GM12878 (cell line): ENCODE measurements at regions not wholly inside any gene's neighbourhood (a gene's known extent, or its start where the extent isn't known, plus 50 kb on each side); places are given as distances from the start of the nearest gene placed in this dataset.

ENCODE experiments used
- ATAC-seq: fragments of 200-7000 bp; cut with Tn5 transposase; 3 replicates; pipeline ENCODE4 v1.9.1; 2020; ENCODE audit warnings: mild to moderate bottlenecking, moderate library complexity
- BruUV-seq: library from RNA; stranded (reverse); fragments of 400-500 nt; replicated peaks from 2 replicates; lab custom pipeline; 2021; lab: Mats Ljungman, UMichigan
- CTCF ChIA-PET: fragments of 300-600 bp; sonication (Branson Sonifier 250); formaldehyde crosslinking; extraction: SDS; loops from one replicate; lab custom pipeline; 2021; ENCODE audit warnings: inconsistent platforms; lab: Yijun Ruan, JAX
- POLR2A ChIA-PET: fragments of 350-600 bp; formaldehyde crosslinking; extraction: SDS; loops from one replicate; lab custom pipeline; 2021; ENCODE audit warnings: inconsistent platforms; lab: Charles Lee
- RAD21 ChIA-PET: fragments of 300-600 bp; sonication (Branson Sonifier 250); formaldehyde crosslinking; loops from one replicate; lab custom pipeline; 2023; ENCODE audit warnings: antibody characterized with exemption; ENCODE audit not compliant: unreplicated experiment; lab: Charles Lee
- SMC1A ChIA-PET: fragments of 300-600 bp; sonication (Branson Sonifier 250); formaldehyde crosslinking; loops from one replicate; lab custom pipeline; 2023; ENCODE audit not compliant: unreplicated experiment, uncharacterized antibody; lab: Charles Lee
- DNase-seq: peaks from one replicate; pipeline ENCODE4 v3.0.0-alpha.2; 2011; ENCODE audit warnings: low read depth, low spot score
- FAIRE-seq: peaks from 3 replicates; lab custom pipeline; 2011; peaks lifted over from hg19 to GRCh38; lab: Jason Lieb, UNC
- H2AFZ ChIP-seq: 2 replicates; pipeline ENCODE4 v1.6.0; 2011; ENCODE audit warnings: low read depth, low read length, control low read depth; ENCODE audit not compliant: control insufficient read depth
- H3K27ac ChIP-seq: 2 replicates; pipeline ENCODE4 v1.5.1; 2011; ENCODE audit warnings: control low read depth; ENCODE audit not compliant: control insufficient read depth, insufficient read depth
- H3K27me3 ChIP-seq, 2 experiments: replicated peaks in 1 of 2; 2 replicates each; pipeline versions ENCODE4 v1.6.0 to v1.6.1; 2011; ENCODE audit warnings: low read length in 1 of 2; ENCODE audit not compliant: control insufficient read depth in 2 of 2, insufficient read depth in 2 of 2
- H3K36me3 ChIP-seq, 2 experiments: 2 replicates each; pipeline ENCODE4 v1.5.1; 2011; ENCODE audit warnings: low read length in 1 of 2; ENCODE audit not compliant: control insufficient read depth in 2 of 2, insufficient read depth in 2 of 2
- H3K4me1 ChIP-seq: 2 replicates; pipeline ENCODE4 v1.6.1; 2011; ENCODE audit warnings: mild to moderate bottlenecking, low read length, moderate library complexity, mixed read lengths; ENCODE audit not compliant: control insufficient read depth, insufficient read depth
- H3K4me2 ChIP-seq: 2 replicates; pipeline ENCODE4 v1.6.0; 2011; ENCODE audit warnings: control low read depth; ENCODE audit not compliant: control insufficient read depth, insufficient read depth
- H3K4me3 ChIP-seq: fragments of 200-600 bp; sonication (generic); 2 replicates; pipeline ENCODE4 v1.5.1; 2016
- H3K79me2 ChIP-seq: 2 replicates; pipeline ENCODE4 v1.6.0; 2011; ENCODE audit warnings: low read length; ENCODE audit not compliant: control insufficient read depth, insufficient read depth
- H3K9ac ChIP-seq: 2 replicates; pipeline ENCODE4 v1.8.0; 2011; ENCODE audit warnings: low read length, control low read depth, mixed read lengths; ENCODE audit not compliant: control insufficient read depth, insufficient read depth
- H3K9me3 ChIP-seq: replicated peaks from 3 replicates; pipeline ENCODE4 v1.5.1; 2011; ENCODE audit warnings: mild to moderate bottlenecking, low read length; ENCODE audit not compliant: control insufficient read depth, insufficient read depth
- H4K20me1 ChIP-seq: 2 replicates; pipeline ENCODE4 v1.6.0; 2011; ENCODE audit not compliant: control insufficient read depth, insufficient read depth
- E4F1 ChIP-seq: fragments of 450-650 bp; IDR thresholded peaks from 2 replicates; pipeline ENCODE4 v1.6.1; 2018; ENCODE audit warnings: borderline replicate concordance, mild to moderate bottlenecking; ENCODE audit not compliant: partially characterized antibody
- ELK1 ChIP-seq: IDR thresholded peaks from 2 replicates; pipeline ENCODE4 v1.6.1; 2012; ENCODE audit warnings: low read depth, low read length, improper control_type of control experiment
- HCFC1 ChIP-seq: fragments of 150-350 bp; IDR thresholded peaks from 2 replicates; pipeline ENCODE4 v1.6.1; 2014; ENCODE audit warnings: low read length
- JUNB ChIP-seq: IDR thresholded peaks from 2 replicates; pipeline ENCODE4 v1.6.1; 2016; ENCODE audit warnings: antibody characterized with exemption, mild to moderate bottlenecking
- KLF5 ChIP-seq: fragments of 450-650 bp; IDR thresholded peaks from 2 replicates; pipeline ENCODE4 v1.6.1; 2014; ENCODE audit warnings: mild to moderate bottlenecking; ENCODE audit not compliant: partially characterized antibody
- MYC ChIP-seq: IDR thresholded peaks from 2 replicates; pipeline ENCODE4 v1.6.1; 2011; ENCODE audit warnings: mild to moderate bottlenecking, low read length, moderate library complexity, inconsistent platforms; ENCODE audit not compliant: insufficient read depth, insufficient replicate concordance, insufficient read length, severe bottlenecking
- NBN ChIP-seq: fragments of 450-650 bp; IDR thresholded peaks from 2 replicates; pipeline ENCODE4 v1.6.1; 2016
- PRDM15 ChIP-seq: fragments of 450-650 bp; formaldehyde crosslinking; IDR thresholded peaks from 2 replicates; pipeline ENCODE4 v1.4.0; 2020; ENCODE audit warnings: mild to moderate bottlenecking, moderate library complexity
- RCOR1 ChIP-seq: conservative IDR thresholded peaks from 2 replicates; pipeline ENCODE4 v1.6.1; 2012; ENCODE audit warnings: low read depth, low read length, improper control_type of control experiment
- SMAD1 ChIP-seq: fragments of 450-650 bp; IDR thresholded peaks from 2 replicates; pipeline ENCODE4 v1.6.1; 2018; ENCODE audit warnings: mild to moderate bottlenecking, low read depth; ENCODE audit not compliant: partially characterized antibody
- SREBF1 ChIP-seq: IDR thresholded peaks from 2 replicates; pipeline ENCODE4 v1.6.1; 2012; ENCODE audit warnings: mild to moderate bottlenecking, low read length
- TCF3 ChIP-seq: IDR thresholded peaks from 2 replicates; pipeline ENCODE4 v1.6.1; 2012; ENCODE audit warnings: low read depth, mild to moderate bottlenecking, low read length, borderline replicate concordance; ENCODE audit not compliant: insufficient read depth
- TCF7 ChIP-seq: IDR thresholded peaks from 2 replicates; pipeline ENCODE4 v1.6.1; 2014; ENCODE audit warnings: antibody characterized with exemption, borderline replicate concordance
- USF2 ChIP-seq: IDR thresholded peaks from 2 replicates; pipeline ENCODE4 v1.6.1; 2011; ENCODE audit warnings: low read depth, low read length, improper control_type of control experiment, borderline replicate concordance
- WGBS: methylation state at CpG from one replicate; pipeline ENCODE4 v1.1.6; 2016; ENCODE audit warnings: low lambda C conversion rate; ENCODE audit not compliant: insufficient replicate concordance, insufficient coverage; ENCODE audit errors: missing lambda C conversion rate; 5-methylcytosine and 5-hydroxymethylcytosine counted together
- in situ Hi-C: fragments of 300-500 bp; cut with MboI; formaldehyde crosslinking; loops from 9 replicates; pipeline ENCODE4 v1.14.3; 2018; ENCODE audit warnings: mixed read lengths
- intact Hi-C: fragments of 100-400 bp; cut with micrococcal nuclease; formaldehyde crosslinking; loops from one replicate; pipeline ENCODE4 v1.14.2; 2022; ENCODE audit not compliant: unreplicated experiment

GRCh38 chr2:142199073-142199472, 68.3 kb upstream of the LRP1B start (continued):
- TF ChIP-seq KLF5 (no peak), PRDM15 (CRISPR knock-in tag) (no peak), HCFC1 (no peak), E4F1 (no peak)

- BruUV-seq: no TSS peak
- H3K36me3 ChIP-seq: no peaks in the 10 kb centered on the region
- TF ChIP-seq SREBF1: no peak
- no peak for TF ChIP-seq MYC
- TF ChIP-seq JUNB: no peak
- no peak for TF ChIP-seq RCOR1
- no peak for TF ChIP-seq SMAD1
- no peak for TF ChIP-seq USF2
- no peak for TF ChIP-seq ELK1
- no peak for TF ChIP-seq TCF7
- TF ChIP-seq TCF3: no peak
- no peak for TF ChIP-seq NBN
- TF ChIP-seq, all 136 proteins: peak for 0
- Histone ChIP-seq H3K4me3 (no peak overlapping the region), H2AFZ (no peak overlapping the region), H3K9ac (no peak overlapping the region), H3K9me3 (no peaks in the 10 kb centered on the region), H3K79me2 (no peaks in the 10 kb centered on the region), H4K20me1 (no peaks in the 10 kb centered on the region), H3K4me1 (no peaks in the 10 kb centered on the region), H3K27ac (no peak overlapping the region), H3K27me3 (no peaks in the 10 kb centered on the region; a peak in 1 of 4 replicates), H3K4me2 (no peak overlapping the region)
- DNase-seq (no peak), ATAC-seq (no peak), FAIRE-seq (no peak)
- 94% methylated on average over 1 of the region's 1 CpG for WGBS
- ChIA-PET POLR2A (no interaction called here), CTCF (no interaction called here), RAD21 (no interaction called here), SMC1A (interaction anchor here (1.7 kb wide), 1 partner anchor 11 kb away, joined by 6 read pairs; no protein-coding TSS in a partner anchor)
- intact Hi-C loops: no loop called here
- in situ Hi-C loops: no loop called here
Measured at GRCh38 chr2:142190805-142191204, 60.0 kb upstream of the LRP1B start.
